GM23338 (cell line): ENCODE measurements at regions not wholly inside any gene's neighbourhood (a gene's known extent, or its start where the extent isn't known, plus 50 kb on each side); places are given as distances from the start of the nearest gene placed in this dataset.

Experiments
- ATAC-seq: fragments of 200-7000 bp; cut with Tn5 transposase; 3 replicates; pipeline ENCODE4 v1.9.1; 2020
- DNase-seq: peaks from one replicate; pipeline ENCODE4 v3.0.0-alpha.2; 2015; ENCODE audit warnings: low spot score
- H2AFZ ChIP-seq: fragments of 200-600 bp; sonication (generic); 2 replicates; pipeline ENCODE4 v1.8.0; 2016; ENCODE audit warnings: antibody characterized with exemption, mild to moderate bottlenecking, moderate library complexity
- H3F3A ChIP-seq: fragments of 200-600 bp; sonication (generic); replicated peaks from 2 replicates; pipeline ENCODE4 v1.8.0; 2017; ENCODE audit warnings: antibody characterized with exemption, mixed run types, low read depth
- H3K27ac ChIP-seq: fragments of 200-600 bp; sonication (generic); 2 replicates; pipeline ENCODE4 v1.6.1; 2016; ENCODE audit warnings: low read depth
- H3K27me3 ChIP-seq: fragments of 200-600 bp; sonication (generic); 2 replicates; pipeline ENCODE4 v1.8.0; 2016; ENCODE audit warnings: mild to moderate bottlenecking, mixed run types, moderate library complexity; ENCODE audit not compliant: insufficient read depth
- H3K36me3 ChIP-seq: fragments of 200-600 bp; sonication (generic); 2 replicates; pipeline ENCODE4 v1.8.0; 2016; ENCODE audit warnings: mild to moderate bottlenecking; ENCODE audit not compliant: insufficient read depth
- H3K4me1 ChIP-seq: fragments of 200-600 bp; sonication (generic); 2 replicates; pipeline ENCODE4 v1.8.0; 2016; ENCODE audit warnings: mild to moderate bottlenecking, moderate library complexity; ENCODE audit not compliant: insufficient read depth
- H3K4me2 ChIP-seq: fragments of 200-600 bp; sonication (generic); 2 replicates; pipeline ENCODE4 v1.7.1; 2017; ENCODE audit warnings: mixed run types
- H3K4me3 ChIP-seq: fragments of 200-600 bp; sonication (generic); 2 replicates; pipeline ENCODE4 v1.6.1; 2016; ENCODE audit warnings: mixed run types
- H3K79me2 ChIP-seq: fragments of 200-600 bp; sonication (generic); replicated peaks from 2 replicates; pipeline ENCODE4 v1.8.0; 2017; ENCODE audit warnings: mild to moderate bottlenecking; ENCODE audit not compliant: insufficient read depth
- H3K9me2 ChIP-seq: fragments of 200-600 bp; sonication (generic); 2 replicates; pipeline ENCODE4 v1.8.0; 2017; ENCODE audit not compliant: insufficient read depth
- H4K20me1 ChIP-seq: fragments of 200-600 bp; sonication (generic); replicated peaks from 2 replicates; pipeline ENCODE4 v1.8.0; 2017; ENCODE audit warnings: mild to moderate bottlenecking; ENCODE audit not compliant: insufficient read depth
- H3K27ac Mint-ChIP-seq: 2 replicates; pipeline ENCODE4 v1.8.0; 2020; ENCODE audit warnings: inconsistent platforms, mild to moderate bottlenecking, moderate library complexity, mixed read lengths
- H3K27me3 Mint-ChIP-seq: 3 replicates; pipeline ENCODE4 v1.8.0; 2022; ENCODE audit warnings: low read depth, mild to moderate bottlenecking, moderate library complexity, mixed read lengths, inconsistent platforms; ENCODE audit not compliant: insufficient read depth, poor library complexity
- H3K36me3 Mint-ChIP-seq: 3 replicates; pipeline ENCODE4 v1.8.0; 2021; ENCODE audit warnings: low read depth, mild to moderate bottlenecking, inconsistent platforms, moderate library complexity, mixed read lengths
- H3K4me1 Mint-ChIP-seq: 3 replicates; pipeline ENCODE4 v1.8.0; 2020; ENCODE audit warnings: mild to moderate bottlenecking, inconsistent platforms, mixed read lengths
- H3K4me3 Mint-ChIP-seq: 3 replicates; pipeline ENCODE4 v1.8.0; 2021; ENCODE audit warnings: moderate library complexity, mild to moderate bottlenecking, inconsistent platforms, mixed read lengths
- H3K9me3 Mint-ChIP-seq: 3 replicates; pipeline ENCODE4 v1.8.0; 2020; ENCODE audit warnings: moderate library complexity, mild to moderate bottlenecking, inconsistent platforms, mixed read lengths
- CREB1 ChIP-seq: fragments of 250-450 bp; sonication (Bioruptor Pico); IDR thresholded peaks from 2 replicates; pipeline ENCODE4 v1.5.0; 2020; ENCODE audit warnings: low read depth, mild to moderate bottlenecking, moderate library complexity
- CTCF ChIP-seq, 2 experiments: fragments of 200-600 bp in 1 of 2; sonication (generic) in 1 of 2; conservative IDR thresholded peaks; 2 replicates each; pipeline versions ENCODE4 v1.5.1 to v1.6.1; 2016 to 2017; ENCODE audit warnings: antibody characterized with exemption in 2 of 2, low read depth in 2 of 2, mild to moderate bottlenecking in 2 of 2, moderate library complexity in 1 of 2
- EZH2 ChIP-seq: fragments of 200-600 bp; sonication (generic); IDR thresholded peaks from one replicate; pipeline ENCODE4 v1.8.0; 2017; ENCODE audit warnings: antibody characterized with exemption, mild to moderate bottlenecking, low read depth; ENCODE audit not compliant: unreplicated experiment
- EZH2phosphoT487 ChIP-seq: fragments of 200-600 bp; sonication (generic); IDR thresholded peaks from one replicate; pipeline ENCODE4 v1.8.1; 2018; ENCODE audit warnings: antibody characterized with exemption; ENCODE audit not compliant: unreplicated experiment
- POLR2AphosphoS5 ChIP-seq: IDR thresholded peaks from 2 replicates; pipeline ENCODE4 v1.6.1; 2016; ENCODE audit warnings: antibody characterized with exemption, low read depth
- STAT1 ChIP-seq: IDR thresholded peaks from one replicate; pipeline ENCODE4 v1.6.1; 2016; ENCODE audit warnings: antibody characterized with exemption; ENCODE audit not compliant: unreplicated experiment
- ZNF331 ChIP-seq: fragments of 250-450 bp; sonication (Bioruptor Pico); IDR thresholded peaks from 2 replicates; pipeline ENCODE4 v1.5.0; 2020; ENCODE audit warnings: low read depth, mild to moderate bottlenecking, moderate library complexity
- ZNF462 ChIP-seq: fragments of 250-450 bp; sonication (Bioruptor Pico); IDR thresholded peaks from 2 replicates; pipeline ENCODE4 v1.5.0; 2020; ENCODE audit warnings: mild to moderate bottlenecking, moderate library complexity

DNA sequence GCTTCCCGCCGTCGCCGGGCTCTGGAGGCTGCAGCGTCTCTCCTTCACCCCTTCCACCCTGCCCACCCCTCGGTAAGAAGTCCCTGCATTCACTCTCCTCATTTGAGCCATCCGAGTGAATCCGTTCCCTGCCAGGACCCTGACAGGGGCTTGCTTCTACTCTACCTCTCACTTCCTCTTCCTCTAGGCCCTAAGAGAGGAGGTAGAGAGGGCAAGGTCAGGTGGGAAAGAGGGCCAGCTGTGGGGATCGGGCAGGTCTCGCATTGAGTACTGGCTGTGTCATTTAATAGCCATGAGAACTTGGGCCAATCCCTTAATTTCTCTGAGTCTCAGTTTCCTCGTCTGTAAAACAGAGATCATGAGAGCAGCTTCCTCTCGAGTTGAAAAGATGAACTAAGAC lies 283.6 kb downstream of the UACA start (continued):
- TF ChIP-seq ZNF462 (CRISPR knock-in tag) (no peak), CTCF (conservative IDR thresholded peaks at IDR 0.05; ENCODE audit: low read depth in 2 of 2) (no peak), STAT1 (no peak), EZH2 (no peak), EZH2phosphoT487 (no peak), ZNF331 (no peak), CREB1 (CRISPR knock-in tag) (no peak), POLR2AphosphoS5 (no peak)

GRCh38 chr15:70479056-70479455 lies 284.3 kb downstream of the UACA start:
- no peaks in the 10 kb centered on the region for H3K4me1 ChIP-seq
- H3K27ac ChIP-seq = no peak overlapping the region
- H3K36me3 ChIP-seq = no peaks in the 10 kb centered on the region
- no peaks in the 10 kb centered on the region for H3F3A ChIP-seq
- Mint-ChIP-seq H3K27ac (no peak overlapping the region), H3K9me3 (0 out of 3 replicates have a peak, but pooled peaks cover 2% of the 10 kb centered on the region), H3K4me3 (no peak overlapping the region), H3K4me1 (no peaks in the 10 kb centered on the region), H3K27me3 (peaks cover 7% of the 10 kb centered on the region), H3K36me3 (no peaks in the 10 kb centered on the region)
- H3K79me2 ChIP-seq = no peaks in the 10 kb centered on the region
- H3K9me2 ChIP-seq = peaks cover 4% of the 10 kb centered on the region; the same call in 1 of the 2 replicates
- no peak for DNase-seq
- H3K4me2 ChIP-seq = no peak overlapping the region
- no peaks in the 10 kb centered on the region for H4K20me1 ChIP-seq
- H2AFZ ChIP-seq = 0 out of 2 replicates have a peak overlapping the region, but pooled peaks have one; percentile 43
- no peak for ATAC-seq
- H3K4me3 ChIP-seq = no peak overlapping the region
- no peaks in the 10 kb centered on the region for H3K27me3 ChIP-seq
- TF ChIP-seq CTCF (conservative IDR thresholded peaks at IDR 0.05; ENCODE audit: low read depth in 2 of 2) (no peak), CREB1 (CRISPR knock-in tag) (no peak)
